Stimulated activated naive CD4-positive, alpha-beta T cell (primary cell): ENCODE measurements at regions not wholly inside any gene's neighbourhood (a gene's known extent, or its start where the extent isn't known, plus 50 kb on each side); places are given as distances from the start of the nearest gene placed in this dataset.
"Not testable (repeated sequence)": the region's sequence is repeated elsewhere in the genome, so short reads cannot be mapped to it uniquely, and the experiment has no call there.

Source experiments
- DNase-seq, 6 experiments: peaks; one replicate each; lab custom pipeline; 2025; lab: John Stamatoyannopoulos, UW

DNA sequence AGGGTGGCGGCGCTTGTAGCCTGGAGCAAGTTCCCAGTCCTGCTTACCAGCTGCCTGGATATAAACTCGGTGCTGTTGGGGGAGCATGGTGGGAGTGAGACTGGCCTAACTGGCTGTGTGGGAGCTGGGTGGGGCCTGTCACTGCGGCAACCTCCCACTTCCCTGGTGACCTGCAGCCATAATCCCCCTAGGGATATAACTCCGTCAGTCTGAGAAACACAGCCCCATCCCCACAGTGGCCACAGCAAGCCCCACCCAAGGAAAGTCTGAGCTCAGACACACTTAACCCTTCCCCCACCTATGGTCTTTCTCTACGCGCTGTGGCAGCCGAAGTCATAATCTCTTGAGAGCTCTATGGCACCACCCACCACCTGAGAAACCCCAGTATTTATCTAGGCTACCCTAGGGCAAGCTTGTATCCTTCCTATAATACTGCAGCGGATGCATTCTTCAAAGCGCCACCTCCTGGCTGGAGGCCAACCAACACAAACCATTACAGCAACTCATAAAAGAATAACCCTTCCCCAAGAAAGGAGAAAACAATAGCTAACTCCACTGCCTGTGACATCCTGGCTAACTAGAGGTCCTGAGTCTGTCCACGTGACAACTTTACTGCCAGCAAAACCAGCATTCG, 57.4 kb downstream of the ZNF648 start:
- DNase-seq: no peak

DNA sequence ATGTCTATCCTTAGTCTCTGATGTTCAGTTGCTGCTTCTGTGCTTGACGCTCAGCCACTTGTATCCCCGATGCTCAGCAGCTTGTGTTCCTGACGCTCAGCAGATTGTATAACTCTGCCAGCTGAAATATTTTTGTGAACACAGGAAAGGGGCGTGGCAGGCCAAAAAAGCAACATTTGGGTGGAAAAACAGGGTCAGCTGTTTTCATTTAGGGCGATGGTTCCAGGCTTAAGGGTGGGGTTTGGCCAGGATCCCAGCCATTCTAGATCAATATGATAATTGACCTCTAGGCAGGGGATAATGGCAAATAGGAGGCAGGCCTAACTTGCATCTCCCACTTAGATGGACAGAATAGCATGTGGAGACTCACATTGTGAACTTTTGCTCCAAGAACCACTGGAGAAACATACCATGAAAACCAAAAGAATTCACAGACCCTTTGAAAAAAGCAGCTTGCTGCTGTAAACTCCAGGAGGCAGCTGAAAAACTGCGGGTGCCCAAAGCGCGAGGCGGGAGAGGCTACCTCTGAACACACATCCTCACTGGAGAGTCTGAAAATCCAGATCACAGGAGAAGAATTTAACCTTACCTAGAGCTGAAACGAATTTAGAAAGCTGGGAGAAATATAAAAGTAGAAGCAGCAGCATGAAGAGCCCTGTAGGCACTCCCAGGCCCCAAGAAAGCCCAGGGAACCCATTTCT, 58.3 kb downstream of the ZNF648 start:
- no peak for DNase-seq

- no peak for DNase-seq
These were observed 58.9 kb downstream of the ZNF648 start for GRCh38 chr1:182002570-182002969.

- no peak for DNase-seq
These were observed 62.7 kb downstream of the ZNF648 start for GRCh38 chr1:181998858-181999257.

GRCh38 chr1:181992072-181992471, 69.4 kb downstream of the ZNF648 start:
- no peak for DNase-seq

DNA sequence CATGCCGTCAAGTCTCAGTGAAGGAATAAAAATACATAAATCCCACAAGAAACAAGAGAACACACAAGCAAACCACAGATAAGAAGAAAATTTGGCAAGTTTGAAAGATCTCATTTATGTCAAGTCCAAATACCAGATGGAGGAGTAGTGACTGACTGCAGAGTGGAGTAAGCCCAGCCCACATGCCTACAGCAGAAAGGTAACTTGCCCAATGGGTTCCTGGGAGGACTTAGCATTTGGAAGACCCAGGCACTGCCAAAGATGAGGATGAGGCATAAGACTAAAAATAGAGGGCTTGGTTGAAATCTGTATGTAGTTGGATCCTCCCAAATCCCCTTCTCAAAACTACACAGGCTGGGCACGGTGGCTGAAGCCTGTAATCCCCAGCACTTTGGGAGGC, 70.8 kb downstream of the ZNF648 start:
- DNase-seq: no peak

GRCh38 chr1:181989261-181989920, 72.1 kb downstream of the ZNF648 start:
- no peak for DNase-seq

- DNase-seq: no peak
These were observed 73.5 kb downstream of the ZNF648 start for GRCh38 chr1:181987996-181988395.

DNA sequence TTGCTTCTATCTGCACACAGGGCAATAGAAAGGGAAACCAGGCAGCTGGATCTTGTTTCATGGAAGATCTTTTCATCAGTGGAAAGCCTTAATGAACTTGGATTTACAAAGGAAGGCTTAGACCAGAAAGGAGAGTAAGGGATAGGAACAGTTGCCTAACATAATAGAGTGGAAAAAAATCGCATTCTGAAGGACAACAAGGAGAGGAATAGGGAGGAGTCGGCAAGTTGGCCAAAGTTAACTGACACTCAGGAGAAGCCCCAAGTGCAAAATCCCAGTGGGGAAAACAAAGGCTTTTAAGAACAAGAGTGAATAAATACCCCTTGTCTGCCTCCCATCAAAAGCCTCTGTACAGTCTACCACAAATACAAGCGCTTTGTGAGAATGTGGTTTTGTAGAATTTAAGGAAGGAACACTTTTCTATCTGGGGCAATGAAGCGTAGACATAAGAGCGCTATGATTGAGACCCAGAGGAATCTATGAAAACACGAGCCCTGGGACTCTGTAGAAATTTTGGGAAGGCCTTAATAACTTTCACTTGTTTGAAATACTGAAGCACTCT, 74.1 kb downstream of the ZNF648 start:
- no peak for DNase-seq

DNA sequence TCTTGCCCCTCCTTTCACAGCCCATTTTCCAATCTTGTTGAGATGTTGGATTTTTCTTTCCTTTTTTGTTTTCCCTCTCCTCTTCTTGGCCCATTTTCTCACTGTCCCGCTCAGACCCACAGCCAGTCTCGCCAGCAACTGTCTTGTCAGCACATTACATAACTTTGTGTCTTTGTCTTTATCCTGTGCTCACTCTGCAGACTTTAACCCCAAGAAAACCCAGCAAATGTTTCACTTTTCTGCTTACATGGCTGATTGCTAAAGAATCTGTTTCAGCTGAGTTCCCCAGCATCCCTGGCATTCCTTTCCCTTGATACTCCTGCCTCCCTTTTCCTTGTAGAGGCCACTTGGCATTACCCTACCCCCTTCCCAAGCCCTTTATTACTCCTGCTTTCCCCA, 74.6 kb downstream of the ZNF648 start:
- no peak for DNase-seq

DNA sequence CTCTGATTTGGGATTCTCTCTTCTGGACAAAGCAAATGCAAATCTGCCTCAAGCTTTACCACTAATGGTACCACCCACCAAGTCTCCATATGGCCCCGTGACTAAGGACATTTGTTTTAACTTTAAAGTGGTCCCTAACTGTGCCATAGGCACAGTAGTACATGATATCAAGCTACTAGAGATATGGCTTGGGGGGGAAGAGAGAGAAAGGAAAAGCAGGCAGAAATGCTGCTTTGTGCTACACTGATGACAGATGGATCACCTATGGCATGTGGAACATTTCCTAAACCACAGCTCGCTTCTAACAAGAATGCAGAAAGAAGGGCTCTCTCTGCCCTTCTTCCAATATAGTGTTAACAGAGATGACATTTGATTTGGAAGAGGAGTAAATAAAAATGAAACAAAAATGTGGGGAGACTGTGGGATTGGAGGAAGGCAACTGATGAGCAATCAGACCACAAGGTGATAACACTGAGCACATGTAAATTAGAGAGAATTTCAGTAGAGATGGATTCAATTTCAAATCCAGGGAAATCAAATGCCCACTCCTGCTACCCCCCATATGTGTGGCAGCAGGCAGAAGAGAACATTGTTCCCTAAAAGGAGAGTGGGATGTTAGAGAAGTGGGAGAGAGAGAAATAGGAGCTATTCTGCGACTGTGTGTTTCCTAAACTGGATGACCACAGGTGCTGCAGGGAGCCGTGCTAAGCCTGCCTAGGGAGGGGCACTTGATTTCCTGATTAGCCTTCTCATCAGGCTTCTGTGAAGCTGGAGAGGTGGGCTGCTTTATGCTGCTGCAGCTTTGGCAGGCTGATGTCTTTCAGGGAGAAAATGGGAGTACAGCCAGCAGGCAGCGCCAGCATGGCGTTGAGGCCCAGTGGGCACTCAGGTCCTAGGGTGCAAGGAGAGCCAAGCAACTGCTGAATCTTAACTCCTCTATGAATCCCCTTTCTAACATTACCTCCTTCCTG, 75.3 kb downstream of the ZNF648 start:
- DNase-seq: no peak

DNA sequence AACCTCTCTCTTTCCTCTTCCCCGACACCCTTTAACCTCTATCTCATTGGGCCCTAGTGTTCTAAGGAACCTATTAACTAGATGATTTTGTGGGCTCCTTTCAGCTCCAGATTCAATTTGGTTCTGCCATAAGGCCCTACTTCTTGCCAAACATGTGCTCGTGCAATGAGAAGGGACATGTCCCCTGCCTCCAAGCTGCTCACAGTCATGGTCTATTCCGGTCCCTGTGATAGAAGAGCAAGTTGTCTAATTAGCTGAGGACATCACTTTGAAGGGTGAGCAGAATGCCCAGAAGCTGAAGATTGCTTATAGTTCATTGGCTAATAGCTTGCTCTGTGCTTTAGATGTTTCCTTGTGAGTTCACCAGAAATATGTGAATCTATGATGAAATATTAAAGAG, 76.2 kb downstream of the ZNF648 start:
- no peak for DNase-seq

- DNase-seq: no peak
These were observed 77.5 kb downstream of the ZNF648 start for GRCh38 chr1:181984006-181984405.

DNA sequence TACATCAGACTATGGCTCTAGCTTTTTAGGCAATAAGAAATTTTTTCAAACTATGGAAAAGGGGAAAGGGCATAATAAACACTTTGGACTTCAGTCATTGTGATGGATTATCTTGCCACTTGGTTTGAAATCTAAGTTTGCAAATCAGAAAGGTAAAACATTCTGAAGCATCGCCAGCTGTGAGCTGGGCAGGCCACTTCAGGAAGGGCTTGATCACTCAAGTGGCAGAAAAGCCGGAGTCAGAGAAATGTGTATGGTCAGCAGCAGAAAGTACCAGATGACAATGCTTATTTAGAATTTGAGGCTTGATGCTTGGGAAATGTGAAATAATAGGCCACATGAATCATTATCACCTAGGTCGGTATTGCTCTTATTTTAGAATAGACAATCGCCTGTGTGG, 79.7 kb downstream of the ZNF648 start:
- DNase-seq: no peak

GRCh38 chr1:181972256-181972655, 89.3 kb downstream of the ZNF648 start:
- no peak for DNase-seq

DNA sequence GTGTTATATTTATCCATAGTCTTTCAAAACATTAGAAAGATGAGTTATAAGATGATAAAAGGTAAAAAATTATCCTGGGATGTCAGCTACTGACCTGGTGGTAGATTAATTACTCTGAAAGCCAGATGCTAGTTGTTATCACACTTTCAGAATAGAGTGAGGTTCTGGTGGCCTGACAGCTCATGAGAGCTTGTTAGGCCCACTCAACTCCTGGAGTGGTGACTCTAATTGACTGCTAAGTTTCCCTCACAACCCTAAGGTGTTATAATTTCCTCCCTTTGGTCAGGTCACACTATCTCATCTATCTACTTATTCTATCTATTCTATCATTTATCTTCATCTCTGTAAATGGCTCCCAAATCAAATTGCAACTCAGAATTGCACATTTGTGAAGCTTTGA, 90.1 kb downstream of the ZNF648 start:
- no peak for DNase-seq

DNA sequence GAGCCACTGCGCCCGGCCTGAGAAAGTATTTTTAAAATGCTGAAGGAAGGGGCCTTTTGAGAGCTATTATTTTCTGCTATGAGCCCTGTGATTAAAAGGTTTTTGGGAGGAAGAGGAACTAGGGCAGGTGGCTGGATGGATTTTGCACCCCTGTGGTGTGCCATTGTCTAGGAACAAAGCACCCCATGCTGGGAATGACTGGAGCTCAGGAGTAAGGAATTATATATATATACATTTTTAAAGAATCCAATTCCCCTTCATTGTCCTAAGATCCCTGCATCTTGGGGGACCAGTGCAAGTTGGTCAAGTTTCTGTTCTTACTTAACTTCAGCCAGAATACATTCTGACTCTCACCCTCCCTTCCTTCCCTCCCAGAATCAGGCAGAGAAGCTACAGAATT, 91.6 kb downstream of the ZNF648 start:
- no peak for DNase-seq

GRCh38 chr1:181954696-181955095, 106.8 kb downstream of the ZNF648 start:
- not testable (repeated sequence) for DNase-seq

GRCh38 chr1:181954178-181954577, 107.3 kb downstream of the ZNF648 start:
- not testable (repeated sequence) for DNase-seq

DNA sequence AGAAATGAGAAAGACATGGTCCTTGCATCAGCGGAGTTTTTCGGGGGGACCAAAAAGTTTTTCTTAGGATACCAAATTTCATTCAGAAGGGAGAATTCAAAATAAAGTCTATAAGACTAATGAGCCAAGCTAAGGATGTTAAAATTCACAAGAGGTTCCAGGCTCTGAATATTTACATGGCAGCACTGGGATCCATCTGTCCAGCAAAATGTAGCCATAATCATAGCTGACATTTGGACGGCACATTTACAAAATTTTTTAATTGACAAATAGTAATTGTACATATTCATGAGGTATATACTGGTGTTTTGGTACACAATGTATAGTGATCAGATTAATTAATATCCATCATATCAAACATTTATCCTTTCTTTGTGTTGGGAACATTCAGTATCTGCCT, 107.9 kb downstream of the ZNF648 start:
- no peak for DNase-seq

DNA sequence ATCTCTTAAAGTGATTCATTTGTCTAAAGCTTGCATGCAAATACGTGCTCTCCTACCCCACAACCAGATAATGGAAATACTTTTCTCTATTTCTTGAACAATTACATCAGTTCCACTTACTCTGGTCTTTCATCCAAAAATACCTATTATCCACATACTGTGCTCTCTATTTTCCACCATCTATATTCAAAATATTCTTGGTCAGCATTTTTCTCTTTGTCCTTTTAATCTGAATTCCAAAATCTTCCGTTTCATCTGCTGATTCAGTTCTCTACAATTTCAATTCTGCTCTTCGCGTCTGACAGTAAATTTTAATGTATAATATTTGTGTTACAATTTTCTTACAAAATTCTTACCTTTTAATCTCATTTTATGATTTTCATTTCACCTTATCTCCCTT, 110.3 kb downstream of the ZNF648 start:
- DNase-seq: no peak

- no peak for DNase-seq
These were observed 112.0 kb downstream of the ZNF648 start for GRCh38 chr1:181949500-181949899.
